Endothelial cell (in vitro differentiated cells): ENCODE measurements at regions not wholly inside any gene's neighbourhood (a gene's known extent, or its start where the extent isn't known, plus 50 kb on each side); places are given as distances from the start of the nearest gene placed in this dataset.

ENCODE experiments used
- DNase-seq: peaks from one replicate; pipeline ENCODE4 v3.0.0; 2021; ENCODE audit warnings: low spot score
- H3K27ac Mint-ChIP-seq: one replicate; pipeline ENCODE4 v1.8.0; 2021; ENCODE audit warnings: mixed read lengths, inconsistent platforms; ENCODE audit not compliant: unreplicated experiment
- H3K27me3 Mint-ChIP-seq: one replicate; pipeline ENCODE4 v1.8.0; 2021; ENCODE audit warnings: mild to moderate bottlenecking, moderate library complexity, mixed read lengths, inconsistent platforms; ENCODE audit not compliant: unreplicated experiment
- H3K36me3 Mint-ChIP-seq: one replicate; pipeline ENCODE4 v1.8.0; 2021; ENCODE audit warnings: mild to moderate bottlenecking, low read depth, mixed read lengths, inconsistent platforms; ENCODE audit not compliant: unreplicated experiment
- H3K4me1 Mint-ChIP-seq: one replicate; pipeline ENCODE4 v1.8.0; 2021; ENCODE audit warnings: mild to moderate bottlenecking, mixed read lengths, inconsistent platforms; ENCODE audit not compliant: unreplicated experiment
- H3K4me3 Mint-ChIP-seq: one replicate; pipeline ENCODE4 v1.8.0; 2021; ENCODE audit warnings: mild to moderate bottlenecking, mixed read lengths, inconsistent platforms; ENCODE audit not compliant: unreplicated experiment
- H3K9me3 Mint-ChIP-seq: one replicate; pipeline ENCODE4 v1.8.0; 2021; ENCODE audit warnings: mixed read lengths, inconsistent platforms; ENCODE audit not compliant: unreplicated experiment
- TF ChIP-seq, protein P1 (sequence below): fragments of 200-600 bp; sonication (generic); IDR thresholded peaks from one replicate; pipeline ENCODE4 v1.5.0; 2021; ENCODE audit warnings: antibody characterized with exemption; ENCODE audit not compliant: unreplicated experiment

DNA sequence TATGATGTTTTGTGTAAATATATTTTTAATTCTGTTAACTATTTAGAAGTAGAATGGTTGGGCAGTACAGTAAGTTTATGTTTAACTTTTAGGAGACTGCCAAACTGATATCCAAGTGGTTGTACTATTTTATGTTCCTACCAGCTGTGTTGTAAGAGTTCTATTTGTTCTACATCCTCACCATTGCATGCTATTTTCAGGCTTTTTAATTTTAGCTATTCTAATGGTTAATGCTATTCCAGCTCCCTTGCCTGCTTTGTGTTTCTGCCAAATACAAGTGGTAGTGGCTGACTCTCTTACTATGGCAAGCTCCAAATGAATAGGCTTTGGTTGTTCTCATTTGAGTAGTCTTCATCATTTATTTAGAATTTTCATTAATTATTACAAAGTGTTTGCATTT, 476.4 kb downstream of the KIF4B start:
- no peak for DNase-seq
- no peak overlapping the region for H3K4me3 Mint-ChIP-seq
- H3K27ac Mint-ChIP-seq, result no peak overlapping the region
- TF ChIP-seq, protein P1, sequence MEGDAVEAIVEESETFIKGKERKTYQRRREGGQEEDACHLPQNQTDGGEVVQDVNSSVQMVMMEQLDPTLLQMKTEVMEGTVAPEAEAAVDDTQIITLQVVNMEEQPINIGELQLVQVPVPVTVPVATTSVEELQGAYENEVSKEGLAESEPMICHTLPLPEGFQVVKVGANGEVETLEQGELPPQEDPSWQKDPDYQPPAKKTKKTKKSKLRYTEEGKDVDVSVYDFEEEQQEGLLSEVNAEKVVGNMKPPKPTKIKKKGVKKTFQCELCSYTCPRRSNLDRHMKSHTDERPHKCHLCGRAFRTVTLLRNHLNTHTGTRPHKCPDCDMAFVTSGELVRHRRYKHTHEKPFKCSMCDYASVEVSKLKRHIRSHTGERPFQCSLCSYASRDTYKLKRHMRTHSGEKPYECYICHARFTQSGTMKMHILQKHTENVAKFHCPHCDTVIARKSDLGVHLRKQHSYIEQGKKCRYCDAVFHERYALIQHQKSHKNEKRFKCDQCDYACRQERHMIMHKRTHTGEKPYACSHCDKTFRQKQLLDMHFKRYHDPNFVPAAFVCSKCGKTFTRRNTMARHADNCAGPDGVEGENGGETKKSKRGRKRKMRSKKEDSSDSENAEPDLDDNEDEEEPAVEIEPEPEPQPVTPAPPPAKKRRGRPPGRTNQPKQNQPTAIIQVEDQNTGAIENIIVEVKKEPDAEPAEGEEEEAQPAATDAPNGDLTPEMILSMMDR, result no peak
- no peaks in the 10 kb centered on the region for H3K27me3 Mint-ChIP-seq
- no peaks in the 10 kb centered on the region for H3K9me3 Mint-ChIP-seq
- no peaks in the 10 kb centered on the region for H3K36me3 Mint-ChIP-seq
- no peaks in the 10 kb centered on the region for H3K4me1 Mint-ChIP-seq

DNA sequence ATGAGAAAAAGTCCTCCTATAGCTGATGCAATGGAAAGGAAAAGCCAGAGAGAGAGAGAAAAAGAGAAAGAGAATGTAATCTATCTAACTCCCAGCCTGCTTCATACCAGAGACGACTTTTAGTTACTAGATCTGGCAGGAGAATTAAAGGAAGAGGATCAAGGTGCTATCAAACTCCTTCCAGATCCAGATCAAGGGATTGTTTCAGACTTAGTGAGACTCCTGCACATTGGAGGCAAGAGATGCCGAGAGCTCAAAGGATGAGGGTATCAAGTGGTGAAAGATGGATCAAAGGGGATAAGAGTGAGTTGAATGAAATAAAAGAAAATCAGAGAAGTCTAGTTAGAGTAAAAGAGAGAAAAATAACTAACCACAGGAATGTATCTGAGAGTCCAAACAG, 478.6 kb downstream of the KIF4B start:
- Mint-ChIP-seq H3K4me3 (no peak overlapping the region), H3K27ac (no peak overlapping the region), H3K9me3 (no peaks in the 10 kb centered on the region), H3K36me3 (no peaks in the 10 kb centered on the region), H3K4me1 (no peaks in the 10 kb centered on the region), H3K27me3 (no peaks in the 10 kb centered on the region)
- TF ChIP-seq, protein P1, result no peak
- no peak for DNase-seq

DNA sequence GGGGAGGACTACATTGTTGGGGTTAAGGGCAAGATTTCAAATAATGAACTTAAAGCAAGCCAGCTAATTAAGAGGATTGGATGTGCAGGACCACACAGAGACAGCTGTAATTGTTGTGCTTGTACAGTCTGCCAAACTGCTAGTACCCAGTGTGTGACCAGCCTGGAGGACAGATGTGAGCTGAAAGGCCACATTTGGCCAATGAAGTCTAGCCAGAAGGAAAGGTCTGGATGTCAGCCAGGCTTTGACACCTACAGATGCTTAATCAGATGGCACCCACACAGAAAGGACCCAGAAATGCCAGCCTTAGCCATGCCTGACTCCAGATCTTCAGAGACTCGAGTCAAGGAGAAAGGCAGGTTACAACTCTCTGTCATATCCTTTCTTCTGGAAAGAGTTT, 491.1 kb downstream of the KIF4B start:
- no peak overlapping the region for H3K27ac Mint-ChIP-seq
- DNase-seq, result no peak
- no peak overlapping the region for H3K4me3 Mint-ChIP-seq
- H3K27me3 Mint-ChIP-seq, result no peaks in the 10 kb centered on the region
- H3K9me3 Mint-ChIP-seq, result no peaks in the 10 kb centered on the region
- no peaks in the 10 kb centered on the region for H3K4me1 Mint-ChIP-seq
- TF ChIP-seq, protein P1, result no peak
- H3K36me3 Mint-ChIP-seq, result no peaks in the 10 kb centered on the region

GRCh38 chr5:155507363-155507762, 493.8 kb downstream of the KIF4B start:
- no peak overlapping the region for H3K27ac Mint-ChIP-seq
- no peak overlapping the region for H3K4me3 Mint-ChIP-seq
- no peaks in the 10 kb centered on the region for H3K27me3 Mint-ChIP-seq
- no peaks in the 10 kb centered on the region for H3K9me3 Mint-ChIP-seq
- H3K36me3 Mint-ChIP-seq, result no peaks in the 10 kb centered on the region
- peaks cover 7% of the 10 kb centered on the region for H3K4me1 Mint-ChIP-seq
- no peak for DNase-seq
- TF ChIP-seq, protein P1, result no peak

- Mint-ChIP-seq H3K36me3 (no peaks in the 10 kb centered on the region), H3K27me3 (no peaks in the 10 kb centered on the region), H3K9me3 (no peaks in the 10 kb centered on the region), H3K27ac (no peak overlapping the region), H3K4me1 (peaks cover 8% of the 10 kb centered on the region), H3K4me3 (no peak overlapping the region)
- TF ChIP-seq, protein P1, result no peak
- DNase-seq, result no peak
These were observed 495.1 kb downstream of the KIF4B start for GRCh38 chr5:155508673-155509072.
